ENCODE measurements at regions not wholly inside any gene's neighbourhood (a gene's known extent, or its start where the extent isn't known, plus 50 kb on each side); places are given as distances from the start of the nearest gene placed in this dataset.

DNA sequence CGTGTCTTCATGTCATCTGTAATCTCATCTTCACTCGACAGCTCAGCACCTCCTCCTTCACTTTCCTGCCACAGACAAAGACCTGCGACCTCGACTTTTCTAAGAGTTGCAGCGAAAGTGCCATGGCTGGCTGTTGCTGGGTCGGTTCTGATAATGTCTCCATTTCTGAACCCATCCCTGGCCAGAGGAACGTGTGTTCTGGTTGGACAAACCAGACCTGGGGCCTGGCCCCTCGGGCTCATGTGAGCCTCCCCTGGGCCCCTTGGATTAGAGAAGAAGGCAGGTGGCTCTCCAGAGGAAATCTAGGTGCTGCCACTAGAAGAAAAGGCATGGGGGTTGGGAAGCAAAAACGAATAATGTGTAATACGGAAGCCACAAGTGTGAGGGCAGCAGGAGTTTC, 273.7 kb downstream of the GLRX3 start:
- TF ChIP-seq ZFP36 (IDR thresholded peaks at IDR 0.05; ENCODE audit: borderline replicate concordance, partially characterized antibody) = no peak
- TF ChIP-seq HOXA7 (CRISPR knock-in tag; IDR thresholded peaks at IDR 0.05) = no peak
- TF ChIP-seq POLR2A (IDR thresholded peaks at IDR 0.05; ENCODE audit: low read length) = no peak
- TF ChIP-seq JUN (IDR thresholded peaks at IDR 0.05) = no peak
- TF ChIP-seq, protein P1, sequence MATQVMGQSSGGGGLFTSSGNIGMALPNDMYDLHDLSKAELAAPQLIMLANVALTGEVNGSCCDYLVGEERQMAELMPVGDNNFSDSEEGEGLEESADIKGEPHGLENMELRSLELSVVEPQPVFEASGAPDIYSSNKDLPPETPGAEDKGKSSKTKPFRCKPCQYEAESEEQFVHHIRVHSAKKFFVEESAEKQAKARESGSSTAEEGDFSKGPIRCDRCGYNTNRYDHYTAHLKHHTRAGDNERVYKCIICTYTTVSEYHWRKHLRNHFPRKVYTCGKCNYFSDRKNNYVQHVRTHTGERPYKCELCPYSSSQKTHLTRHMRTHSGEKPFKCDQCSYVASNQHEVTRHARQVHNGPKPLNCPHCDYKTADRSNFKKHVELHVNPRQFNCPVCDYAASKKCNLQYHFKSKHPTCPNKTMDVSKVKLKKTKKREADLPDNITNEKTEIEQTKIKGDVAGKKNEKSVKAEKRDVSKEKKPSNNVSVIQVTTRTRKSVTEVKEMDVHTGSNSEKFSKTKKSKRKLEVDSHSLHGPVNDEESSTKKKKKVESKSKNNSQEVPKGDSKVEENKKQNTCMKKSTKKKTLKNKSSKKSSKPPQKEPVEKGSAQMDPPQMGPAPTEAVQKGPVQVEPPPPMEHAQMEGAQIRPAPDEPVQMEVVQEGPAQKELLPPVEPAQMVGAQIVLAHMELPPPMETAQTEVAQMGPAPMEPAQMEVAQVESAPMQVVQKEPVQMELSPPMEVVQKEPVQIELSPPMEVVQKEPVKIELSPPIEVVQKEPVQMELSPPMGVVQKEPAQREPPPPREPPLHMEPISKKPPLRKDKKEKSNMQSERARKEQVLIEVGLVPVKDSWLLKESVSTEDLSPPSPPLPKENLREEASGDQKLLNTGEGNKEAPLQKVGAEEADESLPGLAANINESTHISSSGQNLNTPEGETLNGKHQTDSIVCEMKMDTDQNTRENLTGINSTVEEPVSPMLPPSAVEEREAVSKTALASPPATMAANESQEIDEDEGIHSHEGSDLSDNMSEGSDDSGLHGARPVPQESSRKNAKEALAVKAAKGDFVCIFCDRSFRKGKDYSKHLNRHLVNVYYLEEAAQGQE (IDR thresholded peaks at IDR 0.05) = no peak
- TF ChIP-seq, protein P2, sequence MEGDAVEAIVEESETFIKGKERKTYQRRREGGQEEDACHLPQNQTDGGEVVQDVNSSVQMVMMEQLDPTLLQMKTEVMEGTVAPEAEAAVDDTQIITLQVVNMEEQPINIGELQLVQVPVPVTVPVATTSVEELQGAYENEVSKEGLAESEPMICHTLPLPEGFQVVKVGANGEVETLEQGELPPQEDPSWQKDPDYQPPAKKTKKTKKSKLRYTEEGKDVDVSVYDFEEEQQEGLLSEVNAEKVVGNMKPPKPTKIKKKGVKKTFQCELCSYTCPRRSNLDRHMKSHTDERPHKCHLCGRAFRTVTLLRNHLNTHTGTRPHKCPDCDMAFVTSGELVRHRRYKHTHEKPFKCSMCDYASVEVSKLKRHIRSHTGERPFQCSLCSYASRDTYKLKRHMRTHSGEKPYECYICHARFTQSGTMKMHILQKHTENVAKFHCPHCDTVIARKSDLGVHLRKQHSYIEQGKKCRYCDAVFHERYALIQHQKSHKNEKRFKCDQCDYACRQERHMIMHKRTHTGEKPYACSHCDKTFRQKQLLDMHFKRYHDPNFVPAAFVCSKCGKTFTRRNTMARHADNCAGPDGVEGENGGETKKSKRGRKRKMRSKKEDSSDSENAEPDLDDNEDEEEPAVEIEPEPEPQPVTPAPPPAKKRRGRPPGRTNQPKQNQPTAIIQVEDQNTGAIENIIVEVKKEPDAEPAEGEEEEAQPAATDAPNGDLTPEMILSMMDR (IDR thresholded peaks at IDR 0.05) = no peak
- TF ChIP-seq CHD2 (IDR thresholded peaks at IDR 0.05; ENCODE audit: low read length, partially characterized antibody) = no peak
- no peak for TF ChIP-seq PHF8 (IDR thresholded peaks at IDR 0.05; ENCODE audit: borderline replicate concordance, low read depth)
- no peak for TF ChIP-seq RAD21 (conservative IDR thresholded peaks at IDR 0.05 in 1 of 2, IDR thresholded peaks at IDR 0.05 in 1 of 2)
- TF ChIP-seq EHF (CRISPR knock-in tag; IDR thresholded peaks at IDR 0.05) = no peak
- no peak for TF ChIP-seq MYC (IDR thresholded peaks at IDR 0.05; ENCODE audit: borderline replicate concordance, low read length)

Data from A549 (cell line).